Gastrocnemius medialis (tissue), 4 donors: ENCODE measurements at regions not wholly inside any gene's neighbourhood (a gene's known extent, or its start where the extent isn't known, plus 50 kb on each side); places are given as distances from the start of the nearest gene placed in this dataset.

Experiments
- ATAC-seq, 2 donors: fragments of 150-250 bp; one replicate each; pipeline ENCODE4 v1.9.1; 2016
- DNase-seq, 2 donors: peaks; one replicate each; pipeline ENCODE4 v3.0.0-alpha.2; 2019
- H3K27ac ChIP-seq, 4 donors: fragments of 200-600 bp; sonication (generic); 1 replicate in 1 of 4; 2 replicates in 3 of 4; pipeline ENCODE4 v1.5.1; 2016 to 2018; ENCODE audit warnings: mild to moderate bottlenecking in 2 of 4, moderate library complexity in 1 of 4
- H3K27me3 ChIP-seq, 3 donors: fragments of 200-600 bp; sonication (generic) in 2 of 3; 1 replicate in 1 of 3; 2 replicates in 2 of 3; pipeline versions ENCODE4 v1.5.1 to v1.6.0; 2016 to 2019; ENCODE audit warnings: mild to moderate bottlenecking in 1 of 3, moderate library complexity in 1 of 3
- H3K36me3 ChIP-seq, 2 donors: fragments of 200-600 bp; sonication (generic) in 1 of 2; one replicate each; pipeline ENCODE4 v1.5.1; 2017 to 2018
- H3K4me1 ChIP-seq, 2 donors: fragments of 200-600 bp; sonication (generic) in 1 of 2; one replicate each; pipeline ENCODE4 v1.5.1; 2016 to 2017; ENCODE audit warnings: mild to moderate bottlenecking in 2 of 2
- H3K4me3 ChIP-seq, 4 donors: fragments of 200-600 bp; sonication (generic) in 3 of 4; 1 replicate in 1 of 4; 2 replicates in 3 of 4; pipeline ENCODE4 v1.5.1; 2016 to 2019; ENCODE audit warnings: mild to moderate bottlenecking in 2 of 4
- H3K9me3 ChIP-seq, 3 donors: fragments of 200-600 bp; sonication (generic) in 2 of 3; 1 replicate in 1 of 3; 2 replicates in 2 of 3; pipeline ENCODE4 v1.5.1; 2016 to 2019
- CTCF ChIP-seq, 5 experiments: fragments of 450-650 bp in 3 of 5; fragments of 200-600 bp in 2 of 5; sonication (generic) in 2 of 5; IDR thresholded peaks in 4 of 5; conservative IDR thresholded peaks in 1 of 5; 1 replicate in 4 of 5; 2 replicates in 1 of 5; pipeline ENCODE4 v1.5.1; 2016 to 2019; ENCODE audit warnings: antibody characterized with exemption in 5 of 5, mild to moderate bottlenecking in 3 of 5, moderate library complexity in 3 of 5
- POLR2A ChIP-seq, 2 donors: fragments of 450-650 bp; IDR thresholded peaks; one replicate each; pipeline ENCODE4 v1.6.1; 2017; ENCODE audit warnings: antibody characterized with exemption in 2 of 2, mild to moderate bottlenecking in 2 of 2, moderate library complexity in 2 of 2
- in situ Hi-C, 4 donors: fragments of 200-750 bp; cut with MboI; loops; one replicate each; pipeline versions ENCODE4 v1.15.0 to v1.8.0; 2017; ENCODE audit warnings: low sequenced_read_pairs in 4 of 4
- intact Hi-C: fragments of 100-400 bp; cut with DNase I; formaldehyde crosslinking; loops from one replicate; pipeline ENCODE4 v1.15.1; 2023; ENCODE audit warnings: low total_unique reads

- no peaks in the 10 kb centered on the region for H3K9me3 ChIP-seq
- no peaks in the 10 kb centered on the region for H3K36me3 ChIP-seq
- ATAC-seq (no peak), DNase-seq (no peak)
- H3K27me3 ChIP-seq = no peaks in the 10 kb centered on the region
- H3K4me3 ChIP-seq = no peak overlapping the region
- peak overlapping the region in 1 of 4 donors; percentile 1 for H3K27ac ChIP-seq
- in situ Hi-C loops = no loop called here
- TF ChIP-seq POLR2A (IDR thresholded peaks at IDR 0.05) (no peak), CTCF (IDR thresholded peaks at IDR 0.05 in 4 of 5, conservative IDR thresholded peaks at IDR 0.05 in 1 of 5) (no peak)
- no peaks in the 10 kb centered on the region for H3K4me1 ChIP-seq
- intact Hi-C loops = no loop called here
These were observed 437.8 kb downstream of the ZNF521 start for GRCh38 chr18:24914171-24914525.

- no peak for TF ChIP-seq POLR2A (IDR thresholded peaks at IDR 0.05)
- no peak for TF ChIP-seq CTCF (IDR thresholded peaks at IDR 0.05 in 4 of 5, conservative IDR thresholded peaks at IDR 0.05 in 1 of 5)
- intact Hi-C loops = no loop called here
- H3K4me3 ChIP-seq = no peak overlapping the region
- ATAC-seq = no peak
- H3K36me3 ChIP-seq = no peaks in the 10 kb centered on the region
- no peaks in the 10 kb centered on the region for H3K4me1 ChIP-seq
- H3K9me3 ChIP-seq = no peaks in the 10 kb centered on the region
- H3K27ac ChIP-seq = no peak overlapping the region
- DNase-seq = no peak
- no peaks in the 10 kb centered on the region for H3K27me3 ChIP-seq
- in situ Hi-C loops = no loop called here
These were observed 437.3 kb downstream of the ZNF521 start for GRCh38 chr18:24914685-24915084.

- H3K27me3 ChIP-seq = no peaks in the 10 kb centered on the region
- H3K4me3 ChIP-seq = no peak overlapping the region
- intact Hi-C loops = no loop called here
- H3K9me3 ChIP-seq = no peaks in the 10 kb centered on the region
- ATAC-seq (no peak), DNase-seq (no peak)
- in situ Hi-C loops = no loop called here
- no peaks in the 10 kb centered on the region for H3K4me1 ChIP-seq
- H3K27ac ChIP-seq = no peak overlapping the region
- H3K36me3 ChIP-seq = no peaks in the 10 kb centered on the region
- TF ChIP-seq POLR2A (IDR thresholded peaks at IDR 0.05) (no peak), CTCF (IDR thresholded peaks at IDR 0.05 in 4 of 5, conservative IDR thresholded peaks at IDR 0.05 in 1 of 5) (no peak)
These were observed 436.4 kb downstream of the ZNF521 start for GRCh38 chr18:24915547-24915946.

GRCh38 chr18:24917767-24918166, 434.2 kb downstream of the ZNF521 start:
- Histone ChIP-seq H3K27me3 (no peaks in the 10 kb centered on the region), H3K36me3 (no peaks in the 10 kb centered on the region), H3K9me3 (no peaks in the 10 kb centered on the region), H3K4me3 (no peak overlapping the region), H3K4me1 (no peaks in the 10 kb centered on the region), H3K27ac (no peak overlapping the region)
- ATAC-seq = no peak
- DNase-seq = no peak
- no peak for TF ChIP-seq CTCF (IDR thresholded peaks at IDR 0.05 in 4 of 5, conservative IDR thresholded peaks at IDR 0.05 in 1 of 5)
- no peak for TF ChIP-seq POLR2A (IDR thresholded peaks at IDR 0.05)
- intact Hi-C loops = no loop called here
- in situ Hi-C loops = no loop called here

GRCh38 chr18:24918257-24918656, 433.7 kb downstream of the ZNF521 start:
- no peaks in the 10 kb centered on the region for H3K27me3 ChIP-seq
- in situ Hi-C loops (no loop called here), intact Hi-C loops (no loop called here)
- DNase-seq (no peak), ATAC-seq (no peak)
- H3K4me3 ChIP-seq = no peak overlapping the region
- no peak overlapping the region for H3K27ac ChIP-seq
- H3K9me3 ChIP-seq = no peaks in the 10 kb centered on the region
- H3K36me3 ChIP-seq = no peaks in the 10 kb centered on the region
- TF ChIP-seq CTCF (IDR thresholded peaks at IDR 0.05 in 4 of 5, conservative IDR thresholded peaks at IDR 0.05 in 1 of 5) (no peak), POLR2A (IDR thresholded peaks at IDR 0.05) (no peak)
- H3K4me1 ChIP-seq = no peaks in the 10 kb centered on the region
